Keratinocyte (primary cell): ENCODE measurements at regions not wholly inside any gene's neighbourhood (a gene's known extent, or its start where the extent isn't known, plus 50 kb on each side); places are given as distances from the start of the nearest gene placed in this dataset.

Experiments used
- DNase-seq: peaks from one replicate; pipeline ENCODE4 v3.0.0-alpha.2; 2011; ENCODE audit warnings: low read depth, missing footprints, low spot score
- FAIRE-seq: peaks from 2 replicates; lab custom pipeline; 2011; peaks lifted over from hg19 to GRCh38; lab: Jason Lieb, UNC
- H2AFZ ChIP-seq: 2 replicates; pipeline ENCODE4 v1.6.0; 2012; ENCODE audit warnings: low read length, control low read depth, inconsistent platforms; ENCODE audit not compliant: control insufficient read depth
- H3K27ac ChIP-seq: 2 replicates; pipeline ENCODE4 v1.5.1; 2011; ENCODE audit warnings: low read length; ENCODE audit not compliant: control insufficient read depth, insufficient read depth
- H3K27me3 ChIP-seq: 3 replicates; pipeline ENCODE4 v1.6.0; 2011; ENCODE audit warnings: low read length; ENCODE audit not compliant: control insufficient read depth, insufficient read depth; ENCODE audit errors: extremely low read depth
- H3K36me3 ChIP-seq, 2 experiments: 2 replicates in 1 of 2; 3 replicates in 1 of 2; pipeline ENCODE4 v1.5.1; 2011; ENCODE audit warnings: low read length in 2 of 2, mild to moderate bottlenecking in 1 of 2; ENCODE audit not compliant: control insufficient read depth in 2 of 2, insufficient read depth in 2 of 2; ENCODE audit errors: extremely low read depth in 1 of 2
- H3K4me1 ChIP-seq: 3 replicates; pipeline ENCODE4 v1.5.1; 2011; ENCODE audit warnings: low read length; ENCODE audit not compliant: control insufficient read depth, insufficient read depth; ENCODE audit errors: extremely low read depth
- H3K4me2 ChIP-seq: 3 replicates; pipeline ENCODE4 v1.6.0; 2011; ENCODE audit warnings: low read depth, low read length; ENCODE audit not compliant: control insufficient read depth, insufficient read depth; ENCODE audit errors: extremely low read depth
- H3K4me3 ChIP-seq, 3 experiments: fragments of 200-600 bp in 1 of 3; sonication (generic) in 1 of 3; 2 replicates in 2 of 3; 3 replicates in 1 of 3; pipeline ENCODE4 v1.5.1; 2011 to 2016; ENCODE audit warnings: low read length in 3 of 3, mild to moderate bottlenecking in 3 of 3, control low read depth in 2 of 3, inconsistent platforms in 1 of 3, low read depth in 1 of 3, mixed read lengths in 1 of 3, mixed run types in 1 of 3, moderate library complexity in 1 of 3; ENCODE audit not compliant: control insufficient read depth in 2 of 3, insufficient read depth in 2 of 3; ENCODE audit errors: extremely low read depth in 1 of 3
- H3K79me2 ChIP-seq: 2 replicates; pipeline ENCODE4 v1.6.0; 2012; ENCODE audit warnings: low read length; ENCODE audit not compliant: control insufficient read depth, insufficient read depth
- H3K9ac ChIP-seq: 3 replicates; pipeline ENCODE4 v1.6.0; 2011; ENCODE audit warnings: low read length; ENCODE audit not compliant: control insufficient read depth, insufficient read depth; ENCODE audit errors: extremely low read depth
- H3K9me1 ChIP-seq: 3 replicates; pipeline ENCODE4 v1.6.0; 2011; ENCODE audit warnings: low read length; ENCODE audit not compliant: control insufficient read depth, insufficient read depth; ENCODE audit errors: extremely low read depth
- H3K9me3 ChIP-seq: 2 replicates; pipeline ENCODE4 v1.5.1; 2012; ENCODE audit warnings: low read depth, low read length; ENCODE audit not compliant: control insufficient read depth
- H4K20me1 ChIP-seq: 3 replicates; pipeline ENCODE4 v1.6.0; 2011; ENCODE audit warnings: low read length; ENCODE audit not compliant: control insufficient read depth, insufficient read depth; ENCODE audit errors: extremely low read depth
- CTCF ChIP-seq, 3 experiments: IDR thresholded peaks in 1 of 3; conservative IDR thresholded peaks in 1 of 3; optimal IDR thresholded peaks in 1 of 3; 2 replicates in 2 of 3; 3 replicates in 1 of 3; pipeline versions ENCODE3 to v1.5.1; 2011; ENCODE audit warnings: low read length in 3 of 3, mild to moderate bottlenecking in 3 of 3, moderate library complexity in 2 of 3, control low read depth in 1 of 3, inconsistent platforms in 1 of 3; ENCODE audit not compliant: insufficient read depth in 2 of 3; ENCODE audit errors: extremely low read depth in 1 of 3
- EZH2 ChIP-seq: IDR thresholded peaks from one replicate; pipeline ENCODE4 v1.6.1; 2012; ENCODE audit warnings: inconsistent platforms, mild to moderate bottlenecking, low read length, moderate library complexity
- dilution Hi-C: fragments of 300-500 bp; cut with MboI; formaldehyde crosslinking; loops from one replicate; pipeline ENCODE4 v1.7.0; 2020; ENCODE audit warnings: low sequenced_read_pairs; ENCODE audit not compliant: extremely low pct_ligation_motif_present

DNA sequence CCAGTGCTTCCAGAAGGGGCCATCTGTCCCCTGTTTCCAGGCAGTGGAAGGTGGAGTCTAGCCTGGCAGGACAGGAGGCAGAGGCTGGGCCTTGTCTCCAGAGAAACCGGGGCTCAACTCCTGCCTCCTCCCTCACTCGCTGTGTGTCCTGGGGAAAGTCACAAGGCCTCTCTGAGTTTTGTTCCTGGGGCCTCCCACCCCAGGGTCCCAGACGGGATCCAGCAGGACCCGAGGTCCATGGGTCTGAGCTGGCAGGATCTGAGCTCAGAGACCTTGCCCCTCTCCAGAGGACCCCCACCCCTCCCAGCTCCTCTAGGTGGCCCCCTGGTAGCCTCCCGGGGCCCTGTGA lies 72.2 kb upstream of the TAF1B start:
- H3K27ac ChIP-seq: no peak overlapping the region
- no peak for DNase-seq
- H3K9me1 ChIP-seq: no peaks in the 10 kb centered on the region
- H4K20me1 ChIP-seq: no peaks in the 10 kb centered on the region
- peaks cover 16% of the 10 kb centered on the region for H3K4me1 ChIP-seq
- H3K9ac ChIP-seq: no peak overlapping the region
- H3K4me2 ChIP-seq: no peak overlapping the region
- no peaks in the 10 kb centered on the region for H3K9me3 ChIP-seq
- dilution Hi-C loops: loop anchor here (25.0 kb wide), 1 partner anchor 266 kb away; the partner anchor contains the start of gene KLF11
- H3K4me3 ChIP-seq: no peak overlapping the region
- TF ChIP-seq EZH2: no peak
- peaks cover 17% of the 10 kb centered on the region for H3K27me3 ChIP-seq
- H3K36me3 ChIP-seq: no peaks in the 10 kb centered on the region
- no peak for FAIRE-seq
- no peaks in the 10 kb centered on the region for H3K79me2 ChIP-seq
- H2AFZ ChIP-seq: no peak overlapping the region

DNA sequence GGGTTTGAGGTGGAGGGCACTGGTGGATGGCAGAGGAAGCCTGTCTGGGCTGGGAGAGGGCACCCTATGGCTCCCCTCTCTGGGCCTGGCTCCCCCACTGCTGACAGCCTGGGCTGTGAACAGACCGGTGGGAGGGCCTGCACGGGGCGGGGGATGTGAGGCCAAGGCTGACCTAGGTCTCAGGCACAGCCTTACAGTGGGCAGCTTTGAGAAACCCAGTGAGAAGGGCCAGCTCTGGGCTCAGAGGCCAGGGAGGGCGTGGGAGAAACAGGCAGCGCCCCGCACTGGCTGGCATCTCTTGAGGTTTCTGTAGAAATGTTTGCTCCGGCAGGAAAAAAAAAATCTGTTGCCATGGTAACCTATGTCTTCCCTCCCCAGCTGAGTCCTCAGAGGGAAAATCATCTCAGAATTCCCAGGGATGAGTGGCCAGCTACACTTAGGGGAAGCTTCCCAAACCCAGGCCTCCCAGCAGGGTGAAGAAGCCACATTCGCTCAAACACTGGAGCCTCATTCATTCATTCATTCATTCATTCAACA lies 71.7 kb upstream of the TAF1B start:
- H3K27ac ChIP-seq: no peak overlapping the region
- FAIRE-seq: no peak

More for the DNA sequence above, 71.7 kb upstream of the TAF1B start:
- no peaks in the 10 kb centered on the region for H3K9me3 ChIP-seq
- no peaks in the 10 kb centered on the region for H3K79me2 ChIP-seq
- dilution Hi-C loops: loop anchor here (25.0 kb wide), 1 partner anchor 266 kb away; the partner anchor contains the start of gene KLF11
- no peak overlapping the region for H2AFZ ChIP-seq
- no peak overlapping the region for H3K4me3 ChIP-seq
- DNase-seq: no peak
- TF ChIP-seq EZH2 (no peak), CTCF (optimal IDR thresholded peaks at IDR 0.05 in 1 of 3, IDR thresholded peaks at IDR 0.05 in 1 of 3, conservative IDR thresholded peaks at IDR 0.05 in 1 of 3; ENCODE audit: extremely low read depth in 1 of 3, insufficient read depth in 2 of 3, low read length in 3 of 3) (no peak)
- H3K9ac ChIP-seq: no peak overlapping the region
- no peaks in the 10 kb centered on the region for H4K20me1 ChIP-seq
- H3K27me3 ChIP-seq: peaks cover 17% of the 10 kb centered on the region
- no peak overlapping the region for H3K4me2 ChIP-seq
- no peaks in the 10 kb centered on the region for H3K9me1 ChIP-seq
- H3K4me1 ChIP-seq: peaks cover 12% of the 10 kb centered on the region
- no peaks in the 10 kb centered on the region for H3K36me3 ChIP-seq
